ENCODE measurements at regions not wholly inside any gene's neighbourhood (a gene's known extent, or its start where the extent isn't known, plus 50 kb on each side); places are given as distances from the start of the nearest gene placed in this dataset.

DNA sequence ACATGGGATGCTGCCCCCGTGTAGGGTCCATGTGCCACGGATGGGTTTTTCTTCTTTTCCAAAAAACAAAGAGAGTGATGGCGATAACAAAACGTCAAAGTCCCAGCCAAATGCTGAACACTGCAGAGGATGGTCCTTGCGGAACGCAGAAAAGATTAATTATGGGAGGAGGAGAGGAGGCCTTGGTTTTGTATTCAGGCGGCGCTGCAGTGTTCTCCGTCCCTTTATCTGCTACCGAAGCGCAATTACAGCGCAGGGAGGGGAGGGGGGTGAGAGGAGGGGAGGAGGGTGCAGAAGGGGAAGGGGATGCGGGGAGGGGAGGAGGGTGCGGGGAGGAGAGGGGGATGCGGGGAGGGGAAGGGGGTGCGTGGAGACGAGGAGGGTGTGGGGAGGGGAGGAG is 131.8 kb upstream of the PRKCQ start:
- TF ChIP-seq, protein P1, sequence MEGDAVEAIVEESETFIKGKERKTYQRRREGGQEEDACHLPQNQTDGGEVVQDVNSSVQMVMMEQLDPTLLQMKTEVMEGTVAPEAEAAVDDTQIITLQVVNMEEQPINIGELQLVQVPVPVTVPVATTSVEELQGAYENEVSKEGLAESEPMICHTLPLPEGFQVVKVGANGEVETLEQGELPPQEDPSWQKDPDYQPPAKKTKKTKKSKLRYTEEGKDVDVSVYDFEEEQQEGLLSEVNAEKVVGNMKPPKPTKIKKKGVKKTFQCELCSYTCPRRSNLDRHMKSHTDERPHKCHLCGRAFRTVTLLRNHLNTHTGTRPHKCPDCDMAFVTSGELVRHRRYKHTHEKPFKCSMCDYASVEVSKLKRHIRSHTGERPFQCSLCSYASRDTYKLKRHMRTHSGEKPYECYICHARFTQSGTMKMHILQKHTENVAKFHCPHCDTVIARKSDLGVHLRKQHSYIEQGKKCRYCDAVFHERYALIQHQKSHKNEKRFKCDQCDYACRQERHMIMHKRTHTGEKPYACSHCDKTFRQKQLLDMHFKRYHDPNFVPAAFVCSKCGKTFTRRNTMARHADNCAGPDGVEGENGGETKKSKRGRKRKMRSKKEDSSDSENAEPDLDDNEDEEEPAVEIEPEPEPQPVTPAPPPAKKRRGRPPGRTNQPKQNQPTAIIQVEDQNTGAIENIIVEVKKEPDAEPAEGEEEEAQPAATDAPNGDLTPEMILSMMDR (IDR thresholded peaks at IDR 0.05) = no peak
- no peak for TF ChIP-seq POLR2A (IDR thresholded peaks at IDR 0.05)

Data from esophagus squamous epithelium (tissue), 4 donors.